Fibroblast of peridontal ligament (primary cell): ENCODE measurements at regions not wholly inside any gene's neighbourhood (a gene's known extent, or its start where the extent isn't known, plus 50 kb on each side); places are given as distances from the start of the nearest gene placed in this dataset.

Experiments
- DNase-seq: peaks from one replicate; pipeline ENCODE4 v3.0.0-alpha.2; 2010; ENCODE audit errors: extremely low read depth

DNA sequence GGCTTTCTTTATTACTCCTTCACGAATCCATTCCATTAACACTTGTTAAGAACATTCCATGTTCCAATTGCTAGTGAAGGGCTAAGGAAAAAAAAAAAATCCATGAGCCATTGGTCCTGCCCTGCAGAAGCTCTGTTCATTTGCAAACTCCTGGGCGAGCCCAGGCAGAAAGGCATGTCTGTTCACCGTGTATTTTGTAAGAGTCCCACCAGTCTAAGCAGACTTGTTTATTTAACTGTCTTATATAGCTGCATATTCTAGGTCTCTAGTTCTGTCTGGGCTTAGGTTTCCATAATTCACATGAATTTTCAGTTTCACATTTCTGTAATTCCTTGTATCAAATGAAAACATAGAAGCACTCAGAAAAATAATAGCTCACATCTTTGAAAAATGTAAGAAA is 97.4 kb upstream of the POU2AF2 start:
- DNase-seq, result peak; percentile 34

DNA sequence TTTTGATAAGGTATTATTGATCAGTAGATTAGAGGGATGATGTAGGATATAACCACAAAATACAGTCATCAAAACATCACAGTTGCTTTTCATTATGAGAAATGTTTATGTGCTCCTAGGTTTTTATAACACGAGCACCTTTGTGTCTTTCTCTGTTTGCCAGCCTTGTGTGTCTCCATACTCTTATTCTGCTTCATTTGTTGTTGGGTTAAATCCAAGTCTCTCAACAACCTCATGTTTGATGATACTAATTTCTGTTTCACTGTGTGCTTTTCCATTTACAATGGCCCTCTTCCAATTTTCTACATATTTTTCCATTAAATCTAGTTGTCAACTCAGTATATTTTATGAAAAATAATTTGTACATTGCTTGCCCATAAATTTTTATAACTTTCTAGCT is 107.7 kb upstream of the POU2AF2 start:
- DNase-seq, result no peak

DNA sequence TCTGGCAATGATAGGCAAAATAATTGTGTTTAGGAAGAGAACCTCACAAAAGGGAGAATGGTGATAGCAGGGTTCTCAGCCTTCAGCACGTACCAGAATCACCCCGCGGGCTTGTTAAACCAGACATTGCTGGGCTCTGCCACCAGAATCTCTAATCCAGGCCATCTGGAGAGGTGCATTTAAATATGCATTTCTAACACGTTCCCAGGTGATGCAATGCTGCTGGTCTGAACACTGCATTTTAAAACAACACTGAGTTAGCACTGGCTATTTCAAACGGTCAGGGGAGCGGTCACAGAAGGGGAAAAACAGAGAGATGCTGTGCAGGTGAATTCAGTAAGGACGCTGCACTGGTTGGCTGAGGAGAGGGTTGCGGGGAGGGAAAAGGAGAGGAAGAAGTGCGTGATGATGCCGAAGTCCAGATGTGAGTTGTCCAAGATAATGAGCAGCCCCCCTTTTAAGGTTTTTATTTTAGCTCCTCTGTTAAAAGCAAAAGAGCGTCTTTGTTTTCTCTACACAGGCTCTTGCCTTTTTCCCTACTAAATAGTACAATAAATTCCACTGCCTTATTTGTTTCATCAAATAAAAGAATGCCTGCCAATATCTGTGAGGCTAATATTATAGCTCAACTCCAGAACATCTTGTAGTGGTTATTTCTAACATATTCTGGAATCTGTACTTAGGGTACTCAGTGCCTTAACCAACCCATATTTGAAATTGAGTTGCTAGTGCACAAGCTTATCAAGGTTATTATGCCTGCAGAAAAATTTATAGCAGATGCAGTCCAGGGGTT is 109.6 kb upstream of the POU2AF2 start:
- no peak for DNase-seq

DNA sequence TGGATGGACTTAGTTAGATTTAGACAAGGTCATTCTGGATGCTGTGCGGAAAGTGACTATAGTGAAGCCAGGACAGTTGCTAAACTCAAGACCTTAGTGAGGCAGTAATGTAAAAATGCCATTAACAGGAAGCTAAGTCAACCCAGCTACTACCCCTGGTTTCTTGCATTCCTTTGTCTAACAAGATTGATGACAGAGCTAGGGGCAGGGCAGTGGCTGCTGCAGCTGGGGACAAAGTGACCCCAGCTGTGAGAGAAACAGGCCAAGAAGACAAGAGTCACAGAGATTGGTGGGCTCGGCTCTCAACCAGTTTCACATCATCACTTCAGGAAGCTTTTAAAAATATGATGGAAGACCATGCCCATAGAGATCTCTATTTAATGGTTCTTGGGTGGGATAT is 110.4 kb upstream of the POU2AF2 start:
- DNase-seq, result no peak

DNA sequence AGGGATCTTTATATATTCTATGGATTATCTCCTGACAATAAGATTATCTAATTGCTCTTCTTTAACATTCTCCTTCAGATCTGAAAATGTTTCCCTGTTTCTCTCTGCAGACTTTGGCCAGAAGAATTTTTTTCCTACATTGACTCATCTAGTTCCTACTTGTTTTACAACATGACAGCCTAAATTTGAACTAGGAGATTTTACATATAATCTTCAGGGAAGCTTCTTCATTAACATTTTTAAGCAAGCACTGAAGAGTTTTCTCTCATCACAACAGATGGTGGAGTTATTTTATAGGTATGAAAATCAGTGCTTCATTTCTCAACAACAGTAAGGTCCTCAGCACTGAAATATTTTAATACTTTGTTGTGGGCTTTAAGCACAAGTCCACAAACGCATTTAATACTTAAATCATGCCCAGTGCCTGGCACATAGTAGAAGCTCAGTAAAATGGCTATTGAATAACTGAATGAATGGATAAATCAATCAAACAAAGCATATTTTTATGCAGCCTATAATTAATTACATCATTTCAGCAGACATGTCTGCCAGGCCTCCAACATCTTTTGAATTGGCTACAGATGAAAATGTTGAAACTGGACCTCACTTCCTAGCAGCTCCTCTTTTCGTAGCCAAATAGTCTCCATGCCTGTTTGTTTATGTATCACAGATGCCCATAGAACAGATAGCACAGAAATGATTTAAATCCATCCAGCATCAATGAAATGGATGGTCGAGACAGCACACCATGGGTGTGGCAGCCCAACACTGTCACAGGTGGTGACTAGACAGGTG is 117.3 kb upstream of the POU2AF2 start:
- peak; percentile 19 for DNase-seq

DNA sequence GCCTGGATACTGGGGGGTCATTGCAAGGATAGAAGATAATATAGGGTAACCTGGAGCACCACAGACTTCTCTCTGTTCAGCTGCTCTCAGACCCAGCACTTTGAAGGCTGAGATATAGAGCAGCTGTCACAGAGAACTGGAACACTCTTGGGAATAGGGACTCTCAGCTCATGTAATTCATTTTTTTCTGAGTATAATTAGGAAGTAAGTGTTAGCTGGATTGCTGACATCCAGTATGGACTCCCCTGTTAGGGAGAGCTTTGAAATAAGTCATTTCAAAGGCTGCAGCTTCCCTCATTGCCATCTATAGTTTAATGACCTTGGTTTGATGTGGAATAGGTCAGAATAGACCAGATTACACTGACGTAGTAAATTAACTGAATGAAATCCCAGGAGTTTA is 120.8 kb upstream of the POU2AF2 start:
- DNase-seq, result no peak

DNA sequence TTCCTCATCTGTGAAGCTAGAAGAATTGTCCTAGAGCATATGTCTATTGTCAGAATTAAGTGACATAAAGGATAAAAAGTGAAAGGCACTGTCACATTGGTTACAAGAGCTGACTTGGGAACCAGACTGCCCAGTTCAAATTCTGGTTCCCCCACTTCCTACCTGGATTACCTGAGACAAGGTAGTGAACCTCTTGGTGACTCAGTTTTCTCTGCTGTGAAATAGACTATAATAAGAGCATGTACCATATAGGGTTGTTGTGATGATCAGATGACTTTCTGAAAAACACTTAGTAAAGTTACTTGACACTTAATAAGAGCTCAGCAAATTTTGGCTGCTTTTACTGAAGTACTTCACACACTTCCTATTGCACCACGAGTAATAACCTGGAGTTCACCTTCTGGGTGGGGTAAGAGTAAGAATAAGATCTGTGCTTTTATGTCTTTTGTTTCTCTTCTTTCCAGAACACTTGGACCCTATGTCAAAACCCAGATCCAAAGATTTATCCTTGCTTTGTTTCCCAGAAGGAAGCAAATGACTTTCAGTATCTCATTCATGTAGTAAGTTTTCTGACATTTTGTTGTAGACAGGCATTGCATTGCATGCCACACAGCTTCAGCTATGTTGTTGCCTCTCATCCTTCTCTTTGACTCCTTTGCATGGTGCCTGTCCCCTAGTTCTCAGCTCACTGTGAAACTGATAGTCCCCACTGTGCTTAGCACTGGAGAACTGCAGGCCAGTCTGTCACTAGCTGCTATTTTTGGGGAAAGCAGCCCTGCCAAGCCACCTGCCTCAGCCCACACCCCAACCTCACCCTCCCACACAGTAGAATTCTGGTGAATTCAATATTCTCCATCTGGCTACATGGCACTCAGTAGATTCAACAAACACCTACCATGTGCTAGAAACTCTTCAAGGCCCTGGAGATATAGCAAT is 121.8 kb upstream of the POU2AF2 start:
- no peak for DNase-seq

DNA sequence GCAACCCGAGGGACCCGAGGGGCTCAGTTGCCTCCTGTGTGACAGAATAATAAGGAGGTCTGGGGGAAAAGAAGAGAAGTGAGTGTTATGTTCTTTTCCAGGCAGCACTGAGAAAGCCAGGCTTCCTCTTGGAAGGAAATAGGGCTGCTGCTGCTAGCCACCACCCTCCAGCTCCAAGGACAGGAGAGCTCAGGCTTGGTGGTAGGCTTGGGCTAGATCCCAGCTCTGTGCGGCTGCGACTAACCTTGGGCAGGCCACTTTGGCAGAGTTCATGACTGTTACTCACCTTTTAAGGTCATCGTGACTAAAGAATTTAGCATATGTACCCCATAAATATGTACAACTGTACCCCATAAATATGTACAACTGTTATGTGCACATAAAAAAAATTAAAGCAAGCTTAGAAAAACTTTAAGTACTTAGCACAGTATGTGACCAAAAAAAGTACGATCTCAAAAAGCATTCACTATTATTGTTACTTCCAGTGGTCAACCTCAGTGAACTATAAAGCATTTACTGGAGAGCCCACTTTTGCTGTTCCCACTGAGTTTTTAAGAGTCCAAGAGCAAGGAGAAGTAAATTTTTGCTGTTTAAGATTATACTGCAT is 124.7 kb upstream of the POU2AF2 start:
- no peak for DNase-seq

DNA sequence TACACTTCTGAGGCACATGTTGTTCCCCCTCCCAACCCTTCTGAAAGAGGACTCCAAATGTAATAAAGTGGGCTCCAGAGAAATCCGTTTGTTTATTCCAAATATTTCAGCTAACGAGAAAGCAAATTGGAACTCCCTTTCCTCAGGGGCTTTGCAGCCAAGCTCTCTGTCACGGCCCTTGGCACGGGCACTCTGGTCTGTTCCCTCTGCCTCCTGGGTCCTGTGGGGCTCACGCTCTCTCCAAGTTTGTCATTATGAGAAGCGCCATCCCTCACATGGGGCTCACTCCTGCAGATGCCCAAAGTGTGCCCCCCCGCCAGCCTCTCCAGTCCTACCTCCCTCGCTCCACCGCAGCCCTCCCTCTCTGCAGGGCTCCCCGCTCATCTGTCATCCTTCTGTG is 125.4 kb upstream of the POU2AF2 start:
- no peak for DNase-seq

DNA sequence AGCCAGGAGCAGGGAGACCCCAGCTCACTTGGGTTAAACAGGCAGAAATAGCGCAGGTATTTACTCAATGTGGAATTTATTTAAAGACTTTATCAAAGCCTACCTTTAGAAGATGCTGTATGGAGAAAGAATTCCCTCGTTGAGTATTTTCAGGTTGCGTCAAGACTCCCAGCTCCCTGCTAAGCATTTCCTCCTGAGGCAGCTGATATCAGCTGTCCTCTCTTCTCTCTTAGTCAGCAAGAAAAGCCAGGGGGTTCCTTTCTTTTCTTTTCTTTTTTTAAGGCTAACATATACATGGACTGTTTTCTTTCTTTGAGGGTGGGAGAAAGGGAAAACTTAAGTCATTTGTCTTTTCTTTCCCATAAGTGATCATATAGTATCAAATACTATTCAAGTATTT is 125.8 kb upstream of the POU2AF2 start:
- DNase-seq, result no peak

DNA sequence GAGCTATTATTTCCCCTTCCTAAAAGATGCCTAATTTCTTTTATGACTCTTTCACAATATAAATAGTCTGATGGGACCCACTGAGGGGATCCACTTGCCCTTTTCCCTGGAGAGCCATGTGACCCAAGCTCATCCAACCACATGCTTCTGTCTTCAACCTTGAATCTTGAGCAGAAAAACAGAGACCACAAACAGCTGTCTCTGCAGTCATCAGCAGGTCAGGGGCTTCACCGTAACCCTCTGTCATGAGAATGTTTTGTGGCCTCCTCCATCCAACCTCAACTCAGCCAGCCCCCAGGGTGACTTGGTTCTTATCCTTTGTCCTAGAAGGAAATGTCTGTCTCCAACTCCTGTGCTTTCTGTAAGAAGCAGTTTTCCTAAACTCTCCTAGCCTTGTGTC is 129.6 kb upstream of the POU2AF2 start:
- DNase-seq, result no peak

DNA sequence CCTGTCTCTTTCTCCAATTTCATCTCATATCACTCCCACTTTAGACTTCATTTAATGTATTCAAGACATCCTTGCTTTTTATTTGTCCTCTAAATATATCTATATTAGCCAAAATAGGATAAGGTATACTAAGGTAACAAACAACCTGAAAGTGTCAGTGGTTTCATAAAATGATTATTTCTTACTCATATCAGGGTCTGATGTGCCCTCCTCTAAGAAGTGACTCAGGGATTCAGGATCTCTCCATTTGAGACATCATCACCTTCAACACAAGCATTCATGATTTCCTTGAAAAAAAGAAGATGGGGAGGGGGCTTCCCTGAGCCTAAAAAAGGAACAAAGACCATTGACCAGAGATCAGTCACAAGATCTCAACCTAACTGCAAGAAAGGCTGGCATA is 131.4 kb upstream of the POU2AF2 start:
- DNase-seq, result no peak

DNA sequence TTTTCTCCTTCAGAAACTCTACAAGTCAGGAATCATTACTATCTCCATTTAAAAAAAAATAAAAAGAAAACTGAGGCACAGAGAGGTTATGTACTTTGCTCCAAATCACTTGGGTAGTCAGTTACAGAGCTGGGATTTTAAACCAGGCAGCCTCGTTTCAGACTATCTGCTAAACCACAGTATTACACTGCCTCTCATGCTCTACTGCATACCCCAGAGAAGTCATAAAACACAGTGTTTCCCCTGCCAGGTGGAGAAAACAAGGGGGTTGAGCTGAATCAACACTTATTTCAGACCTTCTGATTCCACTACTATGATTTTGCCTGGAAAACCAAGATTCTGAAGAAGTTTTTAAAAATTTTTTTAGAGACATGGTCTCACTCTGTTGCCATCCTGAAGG is 132.9 kb upstream of the POU2AF2 start:
- DNase-seq, result no peak

DNA sequence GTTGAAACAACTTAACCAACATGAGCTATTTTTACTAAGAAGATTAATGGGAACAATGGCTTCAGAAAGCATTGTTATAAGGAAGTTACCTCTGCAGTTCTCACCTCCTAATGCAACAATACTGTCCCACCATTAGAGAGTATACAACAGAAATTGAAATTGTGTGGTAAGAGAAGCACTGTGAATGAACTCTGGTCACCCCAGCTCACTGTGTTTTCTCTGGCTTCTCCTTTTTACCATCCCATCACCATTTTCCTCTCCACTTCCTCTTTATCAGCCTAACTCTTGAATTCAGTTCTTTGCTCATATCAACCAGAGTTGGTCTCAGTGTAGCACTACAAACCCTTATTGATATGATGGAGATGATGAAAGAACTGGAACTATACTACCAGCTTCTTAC is 138.0 kb upstream of the POU2AF2 start:
- DNase-seq, result no peak

DNA sequence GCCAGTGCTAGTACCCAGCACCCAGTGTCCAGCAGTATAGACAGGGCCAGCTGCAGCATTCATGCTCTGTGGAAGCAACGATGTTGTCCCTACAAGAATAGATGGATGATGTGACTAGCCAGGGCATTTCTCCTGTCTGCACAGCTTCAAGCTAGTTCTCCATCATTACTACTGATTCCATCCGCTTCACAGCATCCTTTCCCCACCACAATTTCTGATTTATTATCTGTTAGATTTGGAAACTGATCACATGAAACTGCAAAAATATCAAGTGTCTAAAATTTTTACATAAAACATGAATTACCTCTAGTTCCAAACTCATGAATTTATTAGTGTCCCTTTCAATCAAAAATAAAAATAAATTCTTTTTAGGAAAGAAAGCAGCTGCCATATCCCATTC is 138.9 kb upstream of the POU2AF2 start:
- DNase-seq, result no peak

DNA sequence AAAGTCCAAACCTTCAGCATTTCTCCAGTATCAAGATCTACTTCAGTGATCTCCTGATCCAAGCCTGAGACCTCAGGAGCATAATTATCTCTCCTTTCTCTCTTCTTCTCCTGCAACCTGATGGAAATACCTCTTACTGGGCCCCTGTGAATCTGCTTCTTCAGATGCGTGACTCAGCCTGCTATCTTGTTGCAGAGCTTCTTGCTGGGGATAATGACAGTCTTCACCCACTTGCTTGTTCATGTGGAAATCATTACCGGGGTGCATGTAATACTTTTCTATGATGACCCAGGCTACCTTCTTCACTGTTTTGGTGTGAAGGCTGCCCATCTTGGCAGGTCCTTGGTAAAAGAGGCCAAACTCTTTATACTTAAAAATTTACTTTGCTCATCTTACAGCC is 140.0 kb upstream of the POU2AF2 start:
- no peak for DNase-seq

DNA sequence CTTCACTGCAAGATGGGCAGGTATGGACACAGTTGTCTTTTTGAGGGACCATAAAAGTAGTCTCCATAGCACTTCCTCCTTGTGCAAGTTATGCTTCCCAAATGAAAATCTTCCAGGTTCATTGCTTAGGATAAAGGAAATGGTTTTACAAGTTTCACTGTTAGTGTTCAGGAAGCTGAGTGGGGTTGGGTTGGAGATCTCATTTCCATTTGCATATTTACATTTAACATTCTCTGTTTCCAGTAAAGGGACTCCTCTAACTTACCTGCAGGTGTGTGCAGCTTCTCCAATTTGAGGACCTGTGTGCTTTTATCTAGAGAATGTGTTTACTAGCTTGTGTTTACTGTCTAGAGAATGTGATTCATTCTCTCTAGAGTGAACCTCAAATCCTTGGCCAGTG is 141.3 kb upstream of the POU2AF2 start:
- DNase-seq, result no peak

DNA sequence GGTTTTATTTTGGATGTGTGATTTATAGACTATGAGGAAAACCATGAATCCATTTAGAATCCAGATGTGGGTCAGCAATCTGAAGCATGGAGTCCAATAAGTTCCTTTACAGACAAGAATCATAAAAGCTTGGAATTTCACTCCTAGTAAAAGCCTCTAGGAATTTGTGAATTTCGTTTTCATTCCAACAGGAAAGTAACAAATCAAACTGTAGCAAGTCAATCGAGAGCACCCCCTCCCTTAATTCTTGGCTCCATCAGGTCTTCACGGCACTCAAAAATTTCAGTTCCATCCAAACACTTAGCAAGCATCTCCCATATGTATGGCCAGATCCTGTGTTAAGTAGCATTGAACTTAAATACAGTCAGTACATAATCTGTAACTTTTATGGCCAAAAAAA is 143.6 kb upstream of the POU2AF2 start:
- DNase-seq, result no peak

DNA sequence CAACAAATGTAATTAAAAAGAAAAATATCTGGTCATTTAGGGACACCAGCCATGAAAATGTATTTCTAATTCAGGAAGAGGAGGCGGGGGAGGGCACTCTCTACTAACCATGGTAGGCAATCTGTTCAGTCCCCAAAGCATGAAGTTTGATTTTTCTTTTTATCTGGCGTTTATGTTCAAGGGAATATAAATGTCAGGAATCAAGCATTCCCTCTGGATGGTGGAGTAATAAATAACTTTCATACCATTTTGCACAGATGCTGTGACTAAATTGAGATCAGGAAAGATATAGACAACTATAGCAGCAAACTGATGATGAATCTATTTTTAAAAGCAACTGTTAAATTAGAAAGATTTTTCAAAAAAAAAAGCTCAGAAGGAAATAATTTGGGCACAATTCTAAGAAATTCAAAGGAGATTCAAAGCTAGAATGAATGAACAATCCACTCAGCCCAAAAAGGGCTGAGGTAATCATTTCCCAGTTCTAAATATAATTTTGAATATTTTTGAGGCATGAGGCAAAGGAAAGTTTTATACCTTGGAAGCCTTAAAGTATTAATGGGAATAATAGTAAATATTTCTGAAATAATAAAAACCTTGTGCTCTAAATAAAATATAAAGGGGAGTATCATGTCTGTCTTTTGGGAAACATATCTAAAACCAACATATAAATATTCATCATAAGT is 146.4 kb upstream of the POU2AF2 start:
- no peak for DNase-seq

DNA sequence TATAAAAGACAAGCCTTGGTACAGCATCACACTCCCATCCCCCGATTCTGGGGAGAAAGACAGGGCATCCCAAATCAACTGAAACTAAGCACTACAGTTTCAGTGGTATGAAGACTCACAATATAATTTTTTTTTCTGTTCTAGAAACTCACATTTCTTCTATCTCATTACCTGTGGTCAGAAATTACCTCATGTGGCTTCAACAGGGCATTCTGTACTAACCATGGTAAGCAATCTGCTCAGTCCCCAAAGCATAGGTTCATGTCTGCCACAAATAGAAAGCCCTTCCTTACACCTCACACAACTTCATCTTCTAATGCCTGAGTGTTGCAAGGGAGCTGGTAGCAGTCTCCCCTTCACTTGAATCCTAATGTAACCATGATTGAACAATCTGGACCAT is 147.4 kb upstream of the POU2AF2 start:
- no peak for DNase-seq

DNA sequence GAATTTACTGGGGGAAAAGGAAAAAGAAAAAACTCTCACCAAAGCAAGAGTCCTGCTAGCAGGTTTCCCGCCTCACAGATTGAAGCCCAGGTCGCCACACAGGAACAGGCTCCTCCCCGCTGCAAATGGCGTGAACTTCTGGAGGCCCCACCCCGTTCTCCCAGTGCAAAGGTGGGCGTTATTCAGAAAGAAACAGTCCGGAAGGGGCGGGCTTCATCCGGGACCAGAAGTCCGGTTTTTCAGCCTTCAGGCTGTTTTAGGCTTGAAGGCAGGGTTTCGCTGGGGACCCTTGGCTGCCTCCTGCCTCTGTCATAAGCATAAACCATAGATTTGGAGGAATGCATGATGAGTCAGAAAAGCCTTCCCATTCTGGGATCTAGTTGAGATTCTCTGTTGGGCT is 148.3 kb upstream of the POU2AF2 start:
- no peak for DNase-seq
